HG03571 (cell line): ENCODE measurements at regions not wholly inside any gene's neighbourhood (a gene's known extent, or its start where the extent isn't known, plus 50 kb on each side); places are given as distances from the start of the nearest gene placed in this dataset.

Experiments
- ATAC-seq: cut with Tn5 transposase; IDR thresholded peaks from one replicate; pipeline ENCODE4 v1.9.1; 2021; ENCODE audit not compliant: unreplicated experiment

GRCh38 chr18:34977838-34978532, 63.2 kb upstream of the MAPRE2 start:
- ATAC-seq, result peak; percentile 31

- no peak for ATAC-seq
These were observed 62.7 kb upstream of the MAPRE2 start for GRCh38 chr18:34978533-34978893.

- no peak for ATAC-seq
These were observed 62.1 kb upstream of the MAPRE2 start for GRCh38 chr18:34978953-34979608.

- no peak for ATAC-seq
These were observed 59.7 kb upstream of the MAPRE2 start for GRCh38 chr18:34981487-34981886.

- no peak for ATAC-seq
These were observed 55.2 kb upstream of the MAPRE2 start for GRCh38 chr18:34985963-34986362.

GRCh38 chr18:34990597-34990996, 50.6 kb upstream of the MAPRE2 start:
- ATAC-seq, result no peak

- ATAC-seq, result no peak
These were observed 50.1 kb upstream of the MAPRE2 start for GRCh38 chr18:34991152-34991551.
